Heart left ventricle (tissue), 13 donors: ENCODE measurements at regions not wholly inside any gene's neighbourhood (a gene's known extent, or its start where the extent isn't known, plus 50 kb on each side); places are given as distances from the start of the nearest gene placed in this dataset.

Source experiments
- CTCF ChIP-seq, 12 donors: fragments of 200-600 bp; sonication (generic) in 4 of 12; IDR thresholded peaks; one replicate each; pipeline versions ENCODE4 v1.5.0 to v1.8.0; 2018 to 2022; ENCODE audit warnings: antibody characterized with exemption in 12 of 12, mild to moderate bottlenecking in 5 of 12
- POLR2A ChIP-seq, 2 donors: fragments of 450-650 bp; IDR thresholded peaks; one replicate each; pipeline ENCODE4 v1.6.1; 2017; ENCODE audit warnings: antibody characterized with exemption in 2 of 2, mild to moderate bottlenecking in 2 of 2, moderate library complexity in 2 of 2
- donor health status: ischemic (EF 13 %, LVEDD 7.1; RV severe dilation, severe dysfunction).
- donor health status: DM: no; HTN: yes; CAD: no.
- donor health status: DM: no; HTN: no; CAD: no.
- donor health status: ischemic (EF 25% LVEDD 6.9; RV normal size, moderate dysfunction).
- donor health status: ischemic (EF 25% LVEDD 5.7; RV mildly dilated, moderate dysfunction).
- donor health status: ischemic (EF 35%, LVEDD 5.7; RV mildly dilated, moderate dysfunction).
- donor health status: nonischemic (EF 11% LVEDD 7.7; RV severe dilation, severe dysfunction).
- donor health status: DM: yes; HTN: yes; CAD: no.
- donor health status: PGD.
- donor health status: ischemic (EF 29% LVEDD 5.4; RV normal size, mild dysfunction).
- donor health status: nonischemic (EF 23%, LVEDD 6.1; RV moderate dilation, normal function).

- TF ChIP-seq CTCF (IDR thresholded peaks at IDR 0.05) (no peak), POLR2A (IDR thresholded peaks at IDR 0.05) (no peak)
Observed at GRCh38 chr15:35210370-35210769, 125.3 kb upstream of the NANOGP8 start.
